ENCODE measurements at regions not wholly inside any gene's neighbourhood (a gene's known extent, or its start where the extent isn't known, plus 50 kb on each side); places are given as distances from the start of the nearest gene placed in this dataset.
"Not testable (repeated sequence)": the region's sequence is repeated elsewhere in the genome, so short reads cannot be mapped to it uniquely, and the experiment has no call there.

DNA sequence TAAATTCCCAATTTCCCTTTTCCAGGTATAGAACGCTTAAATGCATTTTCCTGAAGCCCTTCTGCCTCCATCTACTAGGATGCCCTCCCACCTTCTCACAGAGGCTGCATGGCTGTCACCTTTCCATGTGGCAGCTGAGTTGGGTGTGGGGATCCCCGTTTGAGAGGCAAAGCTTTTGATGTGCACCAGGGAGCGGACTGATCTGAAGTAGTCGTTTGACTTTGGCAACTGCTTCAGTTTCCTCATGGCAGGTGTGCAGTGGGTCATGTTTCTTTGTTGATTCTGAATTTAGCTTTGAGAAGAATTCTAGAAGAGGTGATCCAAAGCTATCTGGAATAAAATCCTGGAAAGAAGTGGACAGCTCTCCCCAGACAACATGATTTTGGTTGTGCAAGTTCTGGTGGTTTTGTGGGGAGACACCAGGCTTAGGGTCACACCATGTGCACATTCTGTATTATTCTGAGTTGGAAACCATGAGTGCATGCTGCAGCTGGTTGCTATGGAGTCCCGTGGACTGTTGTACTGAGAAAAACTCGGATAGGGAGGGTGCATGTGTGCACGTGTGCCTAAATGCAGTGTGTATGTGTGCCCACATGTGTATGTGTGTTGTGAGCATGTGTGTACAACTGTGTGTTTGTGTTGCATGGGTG, 63.5 kb downstream of the GADD45G start:
- ATAC-seq (peak; percentile 37 to 64), DNase-seq (ENCODE audit: low spot score in 2 of 2) (peak in 1 of 2 donors; percentile 10)
- no peak overlapping the region for H3K27ac Mint-ChIP-seq
- no peaks in the 10 kb centered on the region for H3K36me3 Mint-ChIP-seq
- peaks cover 8% of the 10 kb centered on the region in 2 donors for H3K9me3 Mint-ChIP-seq

DNA sequence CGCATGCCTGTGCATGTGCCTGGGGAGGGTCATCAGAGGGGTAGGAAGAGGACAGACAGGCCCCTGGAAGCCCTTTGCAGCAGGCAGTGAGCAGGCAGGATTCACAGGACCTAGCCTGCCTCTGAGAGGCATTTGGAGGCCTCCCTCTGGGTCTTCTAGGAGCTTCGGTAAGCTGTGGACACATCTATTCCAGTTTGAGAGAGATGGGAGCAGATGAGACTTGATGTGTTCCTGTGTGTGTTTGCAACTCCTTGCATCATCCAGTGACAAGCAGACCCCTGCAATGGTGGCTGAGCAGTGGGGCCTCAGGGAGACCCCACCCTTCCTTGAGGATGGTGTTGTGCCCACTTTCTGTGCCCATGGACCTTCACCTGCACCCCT, 64.0 kb downstream of the GADD45G start:
- no peak for ATAC-seq
- no peak overlapping the region for H3K27ac Mint-ChIP-seq
- no peak for DNase-seq (ENCODE audit: low spot score in 2 of 2)
- H3K9me3 Mint-ChIP-seq, result peaks cover 8% of the 10 kb centered on the region in 2 donors
- no peaks in the 10 kb centered on the region for H3K36me3 Mint-ChIP-seq

DNA sequence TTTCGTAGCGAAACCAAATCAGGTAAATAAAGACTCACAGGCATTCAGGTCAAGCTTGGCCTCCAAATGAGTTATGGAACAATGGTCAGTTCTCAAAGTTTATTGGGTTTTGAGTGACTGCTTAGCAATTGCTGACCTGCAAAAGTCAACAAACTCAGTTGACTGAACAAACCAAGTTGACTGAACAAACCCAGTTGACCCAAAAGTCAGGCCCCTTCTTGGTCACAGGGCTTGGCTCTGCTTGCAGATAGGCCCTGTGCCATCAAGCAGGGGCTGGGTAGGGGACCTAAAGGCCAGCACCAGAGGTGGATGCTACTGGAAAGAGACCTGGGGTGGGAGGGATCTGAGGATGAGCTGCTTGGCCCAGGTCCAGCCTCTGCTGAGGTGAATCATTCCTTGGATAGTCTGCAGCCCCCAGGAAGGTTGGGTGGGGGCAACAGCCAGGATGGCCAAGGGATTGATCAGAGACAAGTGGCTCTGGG, 64.6 kb downstream of the GADD45G start:
- DNase-seq (ENCODE audit: low spot score in 2 of 2), result no peak
- no peak for ATAC-seq
- Mint-ChIP-seq H3K27ac (no peak overlapping the region), H3K36me3 (no peaks in the 10 kb centered on the region), H3K9me3 (peaks cover 8% of the 10 kb centered on the region in 2 donors)

DNA sequence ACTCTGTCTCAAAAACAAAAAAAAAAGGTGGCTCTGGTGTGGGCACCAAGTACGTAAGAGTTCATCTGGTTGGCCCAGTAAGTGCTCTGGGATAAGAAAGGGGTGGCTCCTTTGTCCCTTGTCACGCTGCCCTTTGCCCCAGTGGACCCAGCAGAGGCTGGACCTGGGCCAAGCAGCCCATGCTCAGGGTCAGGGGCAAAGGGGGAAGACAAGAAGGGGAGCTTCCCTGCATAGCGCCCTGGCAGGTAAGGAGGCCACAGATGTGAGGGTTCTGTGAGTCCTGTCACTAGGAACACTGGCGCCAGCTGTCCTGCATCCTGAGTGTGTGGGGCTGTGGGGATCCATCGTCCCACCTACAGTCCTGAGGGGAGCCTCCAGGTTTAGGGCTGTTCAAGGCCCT, 65.3 kb downstream of the GADD45G start:
- H3K9me3 Mint-ChIP-seq, result peaks cover 8% of the 10 kb centered on the region in 2 donors
- no peaks in the 10 kb centered on the region for H3K36me3 Mint-ChIP-seq
- H3K27ac Mint-ChIP-seq, result no peak overlapping the region
- DNase-seq (ENCODE audit: low spot score in 2 of 2) (no peak), ATAC-seq (no peak)

DNA sequence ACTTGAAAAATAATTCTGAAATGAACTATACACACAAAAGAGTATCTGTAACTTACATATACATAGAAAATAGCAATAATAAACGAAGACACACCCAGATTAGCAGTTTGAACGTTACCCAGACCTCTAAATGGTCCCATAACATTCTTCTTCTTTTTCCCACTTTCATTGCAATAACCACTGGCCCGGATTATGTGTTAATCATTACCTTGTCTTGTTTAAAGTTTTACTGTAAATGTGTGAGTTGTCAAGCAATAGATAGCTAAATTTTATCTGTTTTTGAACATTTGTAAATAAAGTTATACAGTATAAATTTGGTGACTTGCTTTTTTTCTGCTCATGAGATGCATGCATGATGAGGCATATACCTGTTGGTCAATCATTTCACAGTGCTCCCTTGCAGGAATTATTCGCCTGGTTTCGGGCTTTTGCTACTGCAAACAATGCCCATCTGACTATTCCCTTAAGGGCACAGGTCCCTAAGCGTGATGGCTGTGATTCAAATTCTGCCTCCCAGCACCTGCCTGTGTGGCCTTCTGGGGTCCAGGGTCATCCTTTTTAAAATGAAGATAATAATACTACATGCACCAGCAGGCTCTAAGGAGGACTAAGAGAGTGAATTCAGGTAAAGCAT, 66.1 kb downstream of the GADD45G start:
- no peak for ATAC-seq
- Mint-ChIP-seq H3K27ac (no peak overlapping the region), H3K9me3 (peaks cover 8% of the 10 kb centered on the region in 2 donors), H3K36me3 (no peaks in the 10 kb centered on the region)
- DNase-seq (ENCODE audit: low spot score in 2 of 2), result no peak

DNA sequence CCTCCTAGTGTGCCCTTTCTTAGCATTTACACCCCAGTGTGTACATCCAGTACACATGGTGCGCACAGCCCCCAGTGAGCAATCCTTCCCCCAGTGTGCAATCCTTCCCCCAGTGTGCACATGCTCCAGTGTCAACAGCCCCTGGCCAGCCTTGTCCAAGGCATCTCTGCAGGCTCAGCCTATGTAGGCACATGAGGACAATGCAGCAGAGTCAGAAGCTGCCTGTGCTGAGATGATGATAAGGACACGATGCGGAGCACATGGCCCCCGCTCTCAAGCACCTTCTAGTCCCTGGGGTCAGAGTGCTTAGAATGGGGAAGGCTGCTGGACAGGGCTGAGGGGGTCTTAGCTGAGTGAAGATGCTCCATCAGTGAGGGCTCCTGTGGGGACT, 69.8 kb downstream of the GADD45G start:
- DNase-seq (ENCODE audit: low spot score in 2 of 2) (no peak), ATAC-seq (no peak)
- Mint-ChIP-seq H3K27ac (no peak overlapping the region), H3K9me3 (peaks cover 8% of the 10 kb centered on the region in 2 donors), H3K36me3 (no peaks in the 10 kb centered on the region)

DNA sequence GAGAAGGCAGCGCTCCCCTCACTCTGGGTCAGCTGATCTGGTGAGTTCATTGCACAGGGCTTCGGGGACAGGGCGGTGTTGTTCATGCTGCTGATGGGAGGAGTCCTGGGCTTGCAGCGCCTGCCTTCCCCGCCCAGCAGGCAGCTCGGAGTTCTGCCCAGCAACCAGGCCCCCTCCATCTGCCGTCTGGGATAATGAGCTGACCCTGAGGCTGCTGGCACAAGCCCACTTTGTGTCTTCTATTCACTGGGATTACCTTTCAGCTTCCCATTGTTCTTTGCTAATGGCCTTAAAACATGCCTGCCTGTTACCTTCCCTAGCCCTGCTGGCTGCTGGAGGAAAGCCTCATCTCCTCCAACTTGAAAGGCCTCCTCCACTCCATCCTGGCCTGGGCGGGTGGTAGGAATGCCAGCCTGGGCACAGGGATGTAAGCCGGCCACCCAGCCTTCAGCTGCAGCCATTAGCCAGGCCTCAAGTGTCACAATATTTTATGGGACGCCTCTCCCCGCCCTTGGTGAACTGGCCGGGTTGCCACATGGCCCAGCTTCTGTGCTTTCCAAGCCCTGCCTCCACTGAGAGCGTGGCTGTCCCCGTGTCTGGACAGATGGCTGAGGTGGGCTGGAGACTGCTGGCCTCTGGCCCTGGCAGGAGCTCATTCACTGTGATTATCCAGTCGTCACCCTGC, 70.4 kb downstream of the GADD45G start:
- Mint-ChIP-seq H3K36me3 (no peaks in the 10 kb centered on the region), H3K27ac (no peak overlapping the region), H3K9me3 (peaks cover 8% of the 10 kb centered on the region in 2 donors)
- ATAC-seq (no peak), DNase-seq (ENCODE audit: low spot score in 2 of 2) (no peak)

DNA sequence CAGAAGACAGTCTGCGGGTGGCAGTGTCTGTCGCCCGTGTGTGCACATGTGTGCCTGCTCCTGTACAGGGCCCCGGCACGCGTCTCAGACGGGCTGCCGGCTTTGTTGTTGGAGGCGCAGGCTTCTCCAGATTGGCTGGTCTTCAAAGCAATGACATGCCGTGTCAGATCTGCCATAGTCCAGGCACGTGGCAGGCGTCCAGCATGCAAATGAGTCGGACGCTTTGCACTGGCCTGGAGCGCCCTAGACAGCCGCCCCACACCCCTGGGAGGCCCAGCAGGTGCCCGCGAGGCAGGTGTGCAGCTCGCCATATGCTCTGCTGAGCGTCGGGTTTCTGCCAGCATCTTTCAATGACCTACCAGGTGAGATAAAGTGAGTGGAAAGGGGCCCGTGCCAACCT, 71.5 kb downstream of the GADD45G start:
- H3K36me3 Mint-ChIP-seq, result no peaks in the 10 kb centered on the region
- ATAC-seq (no peak), DNase-seq (ENCODE audit: low spot score in 2 of 2) (no peak)
- no peak overlapping the region for H3K27ac Mint-ChIP-seq
- H3K9me3 Mint-ChIP-seq, result peaks cover 5% of the 10 kb centered on the region in 2 donors

DNA sequence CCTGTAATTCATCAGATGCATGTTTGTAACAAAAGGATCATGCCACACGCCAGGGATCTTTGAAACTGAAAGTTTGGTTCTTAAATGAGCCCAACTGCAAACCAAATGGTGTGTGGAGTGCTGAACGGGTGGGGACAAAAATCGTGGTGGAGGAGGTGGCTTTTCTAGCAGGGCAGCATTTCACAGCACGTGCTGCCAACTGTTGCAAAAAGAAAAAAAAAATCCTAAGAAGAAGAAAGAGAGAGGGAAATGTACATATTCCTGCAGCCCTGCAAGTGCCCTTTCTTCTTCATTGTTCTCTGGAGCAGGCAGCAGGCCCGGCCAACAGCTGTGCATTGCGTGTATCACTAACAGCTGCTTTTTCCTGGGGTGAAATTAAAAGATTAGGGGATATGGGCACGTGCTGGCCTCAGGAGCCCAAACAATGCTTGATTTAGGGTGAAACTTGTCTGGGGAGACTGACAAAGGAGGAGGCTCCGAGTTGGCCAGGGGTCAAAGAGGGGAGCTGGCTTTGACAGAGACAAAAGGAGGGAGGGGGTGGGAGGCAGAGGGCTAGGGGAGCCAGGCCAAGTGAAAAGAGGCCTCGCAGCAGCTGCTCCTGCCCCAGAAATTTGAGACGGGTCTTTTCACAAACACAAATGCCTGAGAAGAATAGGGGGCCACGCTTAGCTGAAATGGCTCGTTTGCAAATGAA, 73.0 kb downstream of the GADD45G start:
- Mint-ChIP-seq H3K27ac (no peak overlapping the region), H3K9me3 (no peaks in the 10 kb centered on the region), H3K36me3 (no peaks in the 10 kb centered on the region)
- ATAC-seq (no peak), DNase-seq (ENCODE audit: low spot score in 2 of 2) (no peak)

DNA sequence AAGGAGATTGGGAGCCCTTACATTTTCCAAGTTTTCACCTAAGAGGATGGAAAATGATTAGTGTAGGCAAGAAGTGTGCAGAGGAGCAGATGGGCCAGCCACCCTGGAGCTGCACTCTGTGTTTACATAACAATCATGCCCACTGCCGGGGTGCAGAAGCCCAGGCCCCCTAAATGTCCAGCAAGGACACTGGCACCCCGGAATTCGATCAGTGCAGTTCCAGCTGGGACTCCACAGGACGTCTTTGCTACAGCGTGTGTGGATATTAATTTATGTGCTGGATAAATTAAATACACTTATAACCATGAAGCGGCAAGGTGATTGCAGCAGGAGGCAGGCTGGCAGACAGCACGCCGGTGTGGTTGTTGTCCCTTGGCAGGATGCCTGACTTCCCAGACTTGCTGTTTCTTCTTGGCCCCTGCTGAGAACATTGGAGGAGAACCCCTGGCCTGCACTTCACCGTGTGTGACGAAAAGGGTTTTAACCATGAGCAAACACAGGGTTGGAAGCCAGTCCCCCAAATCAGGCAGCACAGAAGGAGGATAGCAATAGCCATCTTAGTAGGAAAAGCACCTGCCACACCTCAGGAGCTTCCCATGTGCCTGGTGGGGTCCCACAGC, 73.7 kb downstream of the GADD45G start:
- Mint-ChIP-seq H3K27ac (no peak overlapping the region), H3K36me3 (no peaks in the 10 kb centered on the region)
- no peak for ATAC-seq

DNA sequence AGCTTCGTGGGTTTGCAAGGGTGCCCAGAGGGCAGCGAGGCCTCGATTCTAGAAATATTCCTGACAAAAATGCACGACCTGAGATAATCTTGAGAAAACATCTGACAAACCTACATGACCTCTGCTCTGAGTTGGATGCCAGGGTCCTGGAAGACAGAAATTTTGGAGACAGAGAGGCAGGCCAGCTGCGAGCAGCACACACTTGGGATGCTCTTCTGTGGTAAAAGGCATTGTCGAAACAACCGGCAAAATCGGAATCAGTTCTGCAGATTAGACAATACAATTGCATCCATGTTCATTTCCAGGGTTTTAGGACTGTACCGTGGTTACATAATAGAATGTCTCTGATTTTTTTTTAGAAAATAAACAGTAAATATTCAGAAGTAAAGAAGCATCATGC, 74.2 kb downstream of the GADD45G start:
- no peaks in the 10 kb centered on the region for H3K36me3 Mint-ChIP-seq
- no peak overlapping the region for H3K27ac Mint-ChIP-seq
- H3K9me3 Mint-ChIP-seq, result no peaks in the 10 kb centered on the region
- no peak for ATAC-seq
- DNase-seq (ENCODE audit: low spot score in 2 of 2), result no peak

More for the DNA sequence above, 73.7 kb downstream of the GADD45G start:
- no peaks in the 10 kb centered on the region for H3K9me3 Mint-ChIP-seq
- no peak for DNase-seq (ENCODE audit: low spot score in 2 of 2)

DNA sequence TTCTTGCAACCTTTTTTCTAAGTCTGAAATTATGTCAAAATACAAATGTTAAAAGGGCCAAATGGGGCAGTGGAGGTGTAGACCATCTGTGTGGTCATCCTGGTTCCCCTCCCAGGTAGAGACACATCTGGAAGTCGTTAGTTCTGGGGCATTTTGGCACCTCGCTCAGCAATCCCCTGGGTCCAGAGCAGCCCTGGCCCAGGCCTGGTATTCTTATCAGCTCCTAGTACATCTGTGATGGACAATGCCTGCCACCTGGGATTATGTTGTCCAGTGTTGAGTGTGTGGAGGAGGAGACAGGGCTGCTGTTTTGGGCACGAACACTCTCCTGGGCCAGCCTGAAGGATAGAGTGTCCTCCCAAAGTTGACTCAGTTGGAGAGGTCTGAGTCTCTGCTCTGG, 74.8 kb downstream of the GADD45G start:
- Mint-ChIP-seq H3K9me3 (no peaks in the 10 kb centered on the region), H3K27ac (no peak overlapping the region), H3K36me3 (no peaks in the 10 kb centered on the region)
- ATAC-seq, result no peak
- no peak for DNase-seq (ENCODE audit: low spot score in 2 of 2)

DNA sequence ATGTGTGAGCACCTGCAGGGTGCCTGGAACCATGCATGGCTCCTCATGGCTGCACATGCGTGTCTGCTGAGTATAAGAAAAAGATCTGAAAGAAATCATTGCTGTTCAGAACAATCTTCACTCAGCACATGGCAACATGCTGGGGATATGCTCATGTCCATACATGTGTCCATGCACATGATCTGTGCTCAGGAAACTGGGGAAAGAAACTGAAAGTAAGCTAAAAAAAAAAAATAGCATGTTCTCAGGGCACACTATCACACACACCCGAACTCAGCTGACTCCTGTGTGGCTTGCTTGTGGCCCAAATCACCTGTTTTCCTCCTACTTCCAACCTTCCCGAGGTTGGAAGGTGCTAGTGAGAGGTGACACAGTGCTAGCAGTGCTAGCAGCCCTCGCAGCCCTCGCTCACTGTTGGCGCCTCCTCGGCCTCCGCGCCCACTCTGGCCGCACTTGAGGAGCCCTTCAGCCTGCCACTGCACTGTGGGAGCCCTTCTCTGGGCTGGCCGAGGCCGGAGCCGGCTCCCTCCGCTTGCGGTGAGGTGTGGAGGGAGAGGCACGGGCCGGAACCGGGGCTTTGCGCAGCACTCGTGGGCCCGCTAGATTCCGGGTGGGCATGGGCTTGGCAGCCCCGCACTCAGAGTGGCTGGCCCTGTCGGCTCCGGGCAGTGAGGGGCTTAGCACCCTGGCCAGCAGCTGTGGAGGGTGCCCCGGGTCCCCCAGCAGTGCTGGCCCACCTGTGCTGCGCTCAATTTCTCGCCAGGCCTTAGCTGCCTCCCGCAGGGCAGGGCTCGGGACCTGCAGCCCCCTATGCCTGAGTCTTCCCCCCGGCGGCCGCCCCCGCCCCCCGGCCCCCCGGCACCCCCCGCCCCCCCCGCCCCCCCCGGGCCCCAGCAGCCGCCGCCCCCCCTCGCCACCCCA, 76.0 kb downstream of the GADD45G start:
- DNase-seq (ENCODE audit: low spot score in 2 of 2), result no peak
- peak overlapping the region in 1 of 2 donors; percentile 49 for H3K27ac Mint-ChIP-seq
- no peak for ATAC-seq
- no peaks in the 10 kb centered on the region for H3K36me3 Mint-ChIP-seq
- H3K9me3 Mint-ChIP-seq, result no peaks in the 10 kb centered on the region

DNA sequence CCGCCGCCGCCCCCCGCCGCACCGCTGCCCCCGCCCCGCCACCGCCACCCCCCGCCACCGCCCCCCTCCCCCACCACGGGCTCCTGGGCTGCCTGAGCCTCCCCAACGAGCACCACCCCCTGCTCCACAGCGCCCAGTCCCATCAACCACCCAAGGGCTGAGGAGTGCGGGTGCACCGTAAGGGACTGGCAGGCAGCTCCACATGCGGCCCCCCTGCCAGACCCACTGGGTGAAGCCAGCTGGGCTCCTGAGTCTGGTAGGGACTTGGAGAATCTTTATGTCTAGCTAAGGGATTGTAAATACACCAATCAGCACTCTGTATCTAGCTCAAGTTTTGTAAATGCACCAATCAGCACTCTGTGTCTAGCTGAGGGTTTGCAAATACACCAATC, 76.7 kb downstream of the GADD45G start:
- not testable (repeated sequence) for H3K36me3 Mint-ChIP-seq; ATAC-seq; H3K9me3 Mint-ChIP-seq; DNase-seq (ENCODE audit: low spot score in 2 of 2)
- peak overlapping the region in 1 of 2 donors; percentile 38 for H3K27ac Mint-ChIP-seq

DNA sequence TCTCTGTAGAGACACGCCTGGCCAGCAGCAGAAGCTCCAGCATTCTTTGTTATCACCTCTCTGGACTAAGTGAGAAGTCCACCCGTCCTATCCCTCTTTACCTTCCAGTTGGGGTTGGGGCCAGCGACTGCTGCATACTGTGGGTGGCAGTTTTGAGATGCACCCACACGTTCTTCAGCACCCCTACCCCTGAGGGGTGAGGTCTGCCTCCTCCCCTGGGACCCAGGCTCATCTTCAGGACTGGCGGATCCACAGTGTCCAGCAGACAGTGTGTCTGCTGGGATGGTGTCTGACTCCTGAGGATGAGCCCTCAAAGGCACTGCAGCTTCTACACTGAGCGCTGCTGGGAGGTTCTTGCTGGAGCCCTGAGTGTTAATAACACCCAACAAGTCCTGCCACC, 78.8 kb downstream of the GADD45G start:
- Mint-ChIP-seq H3K36me3 (no peaks in the 10 kb centered on the region), H3K9me3 (no peaks in the 10 kb centered on the region), H3K27ac (no peak overlapping the region)
- ATAC-seq (no peak), DNase-seq (ENCODE audit: low spot score in 2 of 2) (no peak)

DNA sequence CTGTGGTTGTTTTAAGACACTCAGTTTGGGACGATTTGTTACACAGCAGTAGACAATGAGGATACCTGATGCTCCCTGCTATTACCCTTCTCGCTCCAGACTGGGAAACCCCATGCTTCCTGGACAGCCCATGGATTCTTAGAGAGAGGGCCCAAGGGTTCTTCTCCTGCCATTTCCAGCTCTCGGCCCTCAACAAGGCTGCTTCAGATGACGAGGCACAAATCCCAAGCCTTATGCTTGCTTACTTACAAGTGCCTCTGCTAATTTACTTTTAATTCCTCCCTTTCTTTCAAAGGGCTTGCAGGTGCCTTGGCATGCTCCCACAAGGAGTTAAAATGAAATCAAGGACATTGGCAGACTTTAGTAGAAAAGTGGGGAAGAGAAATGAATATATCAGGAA, 79.4 kb downstream of the GADD45G start:
- no peaks in the 10 kb centered on the region for H3K9me3 Mint-ChIP-seq
- H3K36me3 Mint-ChIP-seq, result no peaks in the 10 kb centered on the region
- H3K27ac Mint-ChIP-seq, result no peak overlapping the region
- ATAC-seq (no peak), DNase-seq (ENCODE audit: low spot score in 2 of 2) (no peak)

Measured in activated naive CD4-positive, alpha-beta T cell treated with anti-CD3 and anti-CD28 coated beads, Interleukin-2, amount 50 U/mL, for 72 hours (primary cell).